ENCODE measurements at regions not wholly inside any gene's neighbourhood (a gene's known extent, or its start where the extent isn't known, plus 50 kb on each side); places are given as distances from the start of the nearest gene placed in this dataset.

GRCh38 chr9:1354606-1355005, 304.4 kb downstream of the DMRT2 start:
- no peaks in the 10 kb centered on the region for H3K4me1 ChIP-seq
- H3K4me3 ChIP-seq, result no peak overlapping the region
- DNase-seq, result no peak

GRCh38 chr9:1355656-1356055, 305.5 kb downstream of the DMRT2 start:
- H3K27me3 ChIP-seq, result no peaks in the 10 kb centered on the region
- no peaks in the 10 kb centered on the region for H3K36me3 ChIP-seq
- no peak overlapping the region for H3K4me3 ChIP-seq
- H3K27ac ChIP-seq, result no peak overlapping the region
- intact Hi-C loops (cut with DNase I), result no loop called here
- no peak overlapping the region for H3K9ac ChIP-seq (ENCODE audit: low read depth in 2 of 2, low read length in 2 of 2)
- no peaks in the 10 kb centered on the region for H3K4me1 ChIP-seq
- no peaks in the 10 kb centered on the region for H3K9me3 ChIP-seq
- no peak for DNase-seq
- TF ChIP-seq, protein P1, sequence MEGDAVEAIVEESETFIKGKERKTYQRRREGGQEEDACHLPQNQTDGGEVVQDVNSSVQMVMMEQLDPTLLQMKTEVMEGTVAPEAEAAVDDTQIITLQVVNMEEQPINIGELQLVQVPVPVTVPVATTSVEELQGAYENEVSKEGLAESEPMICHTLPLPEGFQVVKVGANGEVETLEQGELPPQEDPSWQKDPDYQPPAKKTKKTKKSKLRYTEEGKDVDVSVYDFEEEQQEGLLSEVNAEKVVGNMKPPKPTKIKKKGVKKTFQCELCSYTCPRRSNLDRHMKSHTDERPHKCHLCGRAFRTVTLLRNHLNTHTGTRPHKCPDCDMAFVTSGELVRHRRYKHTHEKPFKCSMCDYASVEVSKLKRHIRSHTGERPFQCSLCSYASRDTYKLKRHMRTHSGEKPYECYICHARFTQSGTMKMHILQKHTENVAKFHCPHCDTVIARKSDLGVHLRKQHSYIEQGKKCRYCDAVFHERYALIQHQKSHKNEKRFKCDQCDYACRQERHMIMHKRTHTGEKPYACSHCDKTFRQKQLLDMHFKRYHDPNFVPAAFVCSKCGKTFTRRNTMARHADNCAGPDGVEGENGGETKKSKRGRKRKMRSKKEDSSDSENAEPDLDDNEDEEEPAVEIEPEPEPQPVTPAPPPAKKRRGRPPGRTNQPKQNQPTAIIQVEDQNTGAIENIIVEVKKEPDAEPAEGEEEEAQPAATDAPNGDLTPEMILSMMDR (IDR thresholded peaks at IDR 0.05), result no peak

More at GRCh38 chr9:1354606-1355005, 304.4 kb downstream of the DMRT2 start:
- intact Hi-C loops (cut with DNase I), result no loop called here
- TF ChIP-seq, protein P1 (IDR thresholded peaks at IDR 0.05), result no peak
- no peak overlapping the region for H3K9ac ChIP-seq (ENCODE audit: low read depth in 2 of 2, low read length in 2 of 2)
- H3K9me3 ChIP-seq, result no peaks in the 10 kb centered on the region
- H3K27me3 ChIP-seq, result no peaks in the 10 kb centered on the region
- no peak overlapping the region for H3K27ac ChIP-seq
- H3K36me3 ChIP-seq, result no peaks in the 10 kb centered on the region

GRCh38 chr9:1362845-1363244, 312.7 kb downstream of the DMRT2 start:
- Histone ChIP-seq H3K4me1 (no peaks in the 10 kb centered on the region), H3K9me3 (no peaks in the 10 kb centered on the region), H3K4me3 (no peak overlapping the region), H3K27me3 (no peaks in the 10 kb centered on the region), H3K9ac (ENCODE audit: low read depth in 2 of 2, low read length in 2 of 2) (no peak overlapping the region), H3K27ac (no peak overlapping the region), H3K36me3 (no peaks in the 10 kb centered on the region)
- no peak for DNase-seq
- intact Hi-C loops (cut with DNase I), result no loop called here
- TF ChIP-seq, protein P1 (IDR thresholded peaks at IDR 0.05), result no peak

GRCh38 chr9:1366276-1366675, 316.1 kb downstream of the DMRT2 start:
- no peaks in the 10 kb centered on the region for H3K36me3 ChIP-seq
- H3K27ac ChIP-seq, result no peak overlapping the region
- no peaks in the 10 kb centered on the region for H3K4me1 ChIP-seq
- TF ChIP-seq, protein P1 (IDR thresholded peaks at IDR 0.05), result no peak
- H3K27me3 ChIP-seq, result no peaks in the 10 kb centered on the region
- H3K9ac ChIP-seq (ENCODE audit: low read depth in 2 of 2, low read length in 2 of 2), result no peak overlapping the region
- no peak overlapping the region for H3K4me3 ChIP-seq
- intact Hi-C loops (cut with DNase I), result no loop called here
- DNase-seq, result no peak
- H3K9me3 ChIP-seq, result no peaks in the 10 kb centered on the region

DNA sequence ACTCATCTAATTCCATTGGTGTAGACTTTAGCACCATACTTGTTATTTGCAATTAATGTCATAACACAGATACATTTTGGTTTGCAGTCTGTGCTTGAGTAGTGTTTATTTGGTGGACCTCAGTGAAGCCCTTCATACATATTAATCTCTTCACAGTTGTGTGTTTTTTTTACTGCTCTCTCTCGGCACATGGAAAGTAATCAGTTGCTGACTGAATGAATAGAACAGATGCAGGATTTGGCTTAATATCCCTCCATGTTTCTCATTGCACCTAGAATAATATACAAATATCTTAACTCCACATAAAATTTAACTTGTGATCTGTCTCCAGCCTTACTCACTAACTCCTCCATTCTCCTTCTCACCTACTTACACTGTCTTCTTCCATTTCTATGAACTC, 319.1 kb downstream of the DMRT2 start:
- Histone ChIP-seq H3K36me3 (no peaks in the 10 kb centered on the region), H3K27ac (no peak overlapping the region), H3K27me3 (no peaks in the 10 kb centered on the region), H3K9ac (ENCODE audit: low read depth in 2 of 2, low read length in 2 of 2) (no peak overlapping the region), H3K4me1 (no peaks in the 10 kb centered on the region), H3K4me3 (no peak overlapping the region), H3K9me3 (no peaks in the 10 kb centered on the region)
- TF ChIP-seq, protein P1 (IDR thresholded peaks at IDR 0.05), result no peak
- intact Hi-C loops (cut with DNase I), result no loop called here
- no peak for DNase-seq

DNA sequence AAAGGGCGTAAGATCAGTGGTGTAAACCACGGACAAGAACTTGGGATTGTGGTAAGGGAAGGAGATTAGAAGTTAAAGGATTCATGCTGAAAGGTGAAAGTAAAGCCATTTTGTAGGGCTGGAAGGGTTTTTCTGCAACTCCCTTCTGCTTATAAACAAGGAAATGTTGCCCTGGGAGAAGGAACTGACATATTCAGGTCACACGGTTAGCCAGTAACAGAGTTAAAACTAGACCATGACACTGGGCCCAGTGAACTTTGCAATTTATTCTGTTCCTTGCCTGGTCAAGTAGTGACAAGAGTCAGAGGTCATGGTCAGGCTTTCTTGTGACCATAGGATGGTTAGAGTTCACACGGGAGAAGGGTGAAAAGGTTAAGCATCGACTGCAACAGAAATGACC, 323.3 kb downstream of the DMRT2 start:
- Histone ChIP-seq H3K9ac (ENCODE audit: low read depth in 2 of 2, low read length in 2 of 2) (no peak overlapping the region), H3K9me3 (no peaks in the 10 kb centered on the region), H3K27ac (no peak overlapping the region), H3K4me3 (no peak overlapping the region), H3K36me3 (no peaks in the 10 kb centered on the region), H3K27me3 (no peaks in the 10 kb centered on the region), H3K4me1 (no peaks in the 10 kb centered on the region)
- TF ChIP-seq, protein P1 (IDR thresholded peaks at IDR 0.05), result no peak
- intact Hi-C loops (cut with DNase I), result no loop called here
- DNase-seq, result no peak

All from colonic mucosa (tissue), 4 donors.